ENCODE measurements at regions not wholly inside any gene's neighbourhood (a gene's known extent, or its start where the extent isn't known, plus 50 kb on each side); places are given as distances from the start of the nearest gene placed in this dataset.

- TF ChIP-seq POLR2A (IDR thresholded peaks at IDR 0.05; ENCODE audit: low read length) (no peak), GATA1 (IDR thresholded peaks at IDR 0.05; ENCODE audit: low read depth, low read length) (no peak)
Observed at GRCh38 chr1:30273021-30273325, 450.4 kb downstream of the MATN1 start.

Measured in erythroblast (primary cell).